Keratinocyte (primary cell): ENCODE measurements at regions not wholly inside any gene's neighbourhood (a gene's known extent, or its start where the extent isn't known, plus 50 kb on each side); places are given as distances from the start of the nearest gene placed in this dataset.

Experiments used
- DNase-seq: peaks from one replicate; pipeline ENCODE4 v3.0.0-alpha.2; 2011; ENCODE audit warnings: low read depth, missing footprints, low spot score
- FAIRE-seq: peaks from 2 replicates; lab custom pipeline; 2011; peaks lifted over from hg19 to GRCh38; lab: Jason Lieb, UNC
- H2AFZ ChIP-seq: 2 replicates; pipeline ENCODE4 v1.6.0; 2012; ENCODE audit warnings: low read length, control low read depth, inconsistent platforms; ENCODE audit not compliant: control insufficient read depth
- H3K27ac ChIP-seq: 2 replicates; pipeline ENCODE4 v1.5.1; 2011; ENCODE audit warnings: low read length; ENCODE audit not compliant: control insufficient read depth, insufficient read depth
- H3K27me3 ChIP-seq: 3 replicates; pipeline ENCODE4 v1.6.0; 2011; ENCODE audit warnings: low read length; ENCODE audit not compliant: control insufficient read depth, insufficient read depth; ENCODE audit errors: extremely low read depth
- H3K36me3 ChIP-seq, 2 experiments: 2 replicates in 1 of 2; 3 replicates in 1 of 2; pipeline ENCODE4 v1.5.1; 2011; ENCODE audit warnings: low read length in 2 of 2, mild to moderate bottlenecking in 1 of 2; ENCODE audit not compliant: control insufficient read depth in 2 of 2, insufficient read depth in 2 of 2; ENCODE audit errors: extremely low read depth in 1 of 2
- H3K4me1 ChIP-seq: 3 replicates; pipeline ENCODE4 v1.5.1; 2011; ENCODE audit warnings: low read length; ENCODE audit not compliant: control insufficient read depth, insufficient read depth; ENCODE audit errors: extremely low read depth
- H3K4me2 ChIP-seq: 3 replicates; pipeline ENCODE4 v1.6.0; 2011; ENCODE audit warnings: low read depth, low read length; ENCODE audit not compliant: control insufficient read depth, insufficient read depth; ENCODE audit errors: extremely low read depth
- H3K4me3 ChIP-seq, 3 experiments: fragments of 200-600 bp in 1 of 3; sonication (generic) in 1 of 3; 2 replicates in 2 of 3; 3 replicates in 1 of 3; pipeline ENCODE4 v1.5.1; 2011 to 2016; ENCODE audit warnings: low read length in 3 of 3, mild to moderate bottlenecking in 3 of 3, control low read depth in 2 of 3, inconsistent platforms in 1 of 3, low read depth in 1 of 3, mixed read lengths in 1 of 3, mixed run types in 1 of 3, moderate library complexity in 1 of 3; ENCODE audit not compliant: control insufficient read depth in 2 of 3, insufficient read depth in 2 of 3; ENCODE audit errors: extremely low read depth in 1 of 3
- H3K79me2 ChIP-seq: 2 replicates; pipeline ENCODE4 v1.6.0; 2012; ENCODE audit warnings: low read length; ENCODE audit not compliant: control insufficient read depth, insufficient read depth
- H3K9ac ChIP-seq: 3 replicates; pipeline ENCODE4 v1.6.0; 2011; ENCODE audit warnings: low read length; ENCODE audit not compliant: control insufficient read depth, insufficient read depth; ENCODE audit errors: extremely low read depth
- H3K9me1 ChIP-seq: 3 replicates; pipeline ENCODE4 v1.6.0; 2011; ENCODE audit warnings: low read length; ENCODE audit not compliant: control insufficient read depth, insufficient read depth; ENCODE audit errors: extremely low read depth
- H3K9me3 ChIP-seq: 2 replicates; pipeline ENCODE4 v1.5.1; 2012; ENCODE audit warnings: low read depth, low read length; ENCODE audit not compliant: control insufficient read depth
- H4K20me1 ChIP-seq: 3 replicates; pipeline ENCODE4 v1.6.0; 2011; ENCODE audit warnings: low read length; ENCODE audit not compliant: control insufficient read depth, insufficient read depth; ENCODE audit errors: extremely low read depth
- CTCF ChIP-seq, 3 experiments: IDR thresholded peaks in 1 of 3; conservative IDR thresholded peaks in 1 of 3; optimal IDR thresholded peaks in 1 of 3; 2 replicates in 2 of 3; 3 replicates in 1 of 3; pipeline versions ENCODE3 to v1.5.1; 2011; ENCODE audit warnings: low read length in 3 of 3, mild to moderate bottlenecking in 3 of 3, moderate library complexity in 2 of 3, control low read depth in 1 of 3, inconsistent platforms in 1 of 3; ENCODE audit not compliant: insufficient read depth in 2 of 3; ENCODE audit errors: extremely low read depth in 1 of 3
- EZH2 ChIP-seq: IDR thresholded peaks from one replicate; pipeline ENCODE4 v1.6.1; 2012; ENCODE audit warnings: inconsistent platforms, mild to moderate bottlenecking, low read length, moderate library complexity
- dilution Hi-C: fragments of 300-500 bp; cut with MboI; formaldehyde crosslinking; loops from one replicate; pipeline ENCODE4 v1.7.0; 2020; ENCODE audit warnings: low sequenced_read_pairs; ENCODE audit not compliant: extremely low pct_ligation_motif_present

GRCh38 chr20:48528346-48528745 is 299.5 kb downstream of the PREX1 start:
- Histone ChIP-seq H3K36me3 (no peaks in the 10 kb centered on the region), H3K27ac (no peak overlapping the region), H3K79me2 (no peaks in the 10 kb centered on the region), H2AFZ (no peak overlapping the region), H3K9ac (no peak overlapping the region), H3K4me3 (no peak overlapping the region), H3K9me3 (no peaks in the 10 kb centered on the region), H3K9me1 (no peaks in the 10 kb centered on the region), H3K4me2 (no peak overlapping the region), H3K27me3 (no peaks in the 10 kb centered on the region), H4K20me1 (no peaks in the 10 kb centered on the region), H3K4me1 (no peaks in the 10 kb centered on the region)
- FAIRE-seq: no peak
- DNase-seq: no peak
- TF ChIP-seq EZH2 (no peak), CTCF (optimal IDR thresholded peaks at IDR 0.05 in 1 of 3, IDR thresholded peaks at IDR 0.05 in 1 of 3, conservative IDR thresholded peaks at IDR 0.05 in 1 of 3; ENCODE audit: extremely low read depth in 1 of 3, insufficient read depth in 2 of 3, low read length in 3 of 3) (no peak)
- dilution Hi-C loops: no loop called here

GRCh38 chr20:48527771-48528170 is 300.0 kb downstream of the PREX1 start:
- Histone ChIP-seq H4K20me1 (no peaks in the 10 kb centered on the region), H3K9ac (no peak overlapping the region), H3K4me3 (no peak overlapping the region), H3K4me1 (no peaks in the 10 kb centered on the region), H3K9me3 (no peaks in the 10 kb centered on the region), H3K27ac (no peak overlapping the region), H3K79me2 (no peaks in the 10 kb centered on the region), H2AFZ (no peak overlapping the region), H3K27me3 (no peaks in the 10 kb centered on the region), H3K9me1 (no peaks in the 10 kb centered on the region), H3K36me3 (no peaks in the 10 kb centered on the region), H3K4me2 (no peak overlapping the region)
- dilution Hi-C loops: no loop called here
- DNase-seq: no peak
- TF ChIP-seq CTCF (optimal IDR thresholded peaks at IDR 0.05 in 1 of 3, IDR thresholded peaks at IDR 0.05 in 1 of 3, conservative IDR thresholded peaks at IDR 0.05 in 1 of 3; ENCODE audit: extremely low read depth in 1 of 3, insufficient read depth in 2 of 3, low read length in 3 of 3) (no peak), EZH2 (no peak)
- FAIRE-seq: no peak
